ENCODE measurements at regions not wholly inside any gene's neighbourhood (a gene's known extent, or its start where the extent isn't known, plus 50 kb on each side); places are given as distances from the start of the nearest gene placed in this dataset.
A peak's percentile ranks its signal among the peaks of the same experiment; 100 is the strongest.

GRCh38 chr9:110135846-110136245 is 72.1 kb downstream of the C9orf152 start:
- Histone ChIP-seq H3K4me3 (ENCODE audit: insufficient read depth, low read length) (no peak overlapping the region), H3K9me3 (ENCODE audit: low read depth, low read length) (no peaks in the 10 kb centered on the region), H3K79me2 (ENCODE audit: insufficient read depth, low read length) (peaks cover 98% of the 10 kb centered on the region), H3K36me3 (ENCODE audit: insufficient read depth, low read length) (peaks cover 51% of the 10 kb centered on the region), H3K4me1 (ENCODE audit: insufficient read depth, low read length) (peaks cover 32% of the 10 kb centered on the region), H2AFZ (ENCODE audit: low read length) (no peak overlapping the region), H3K4me2 (ENCODE audit: insufficient read depth, low read length) (no peak overlapping the region), H3K27me3 (ENCODE audit: insufficient read depth, low read length) (no peaks in the 10 kb centered on the region), H4K20me1 (ENCODE audit: insufficient read depth, low read length) (peaks cover 60% of the 10 kb centered on the region), H3K27ac (ENCODE audit: low read depth, low read length) (peak overlapping the region; percentile 3)
- TF ChIP-seq CTCF (IDR thresholded peaks at IDR 0.05; ENCODE audit: extremely low read depth, low read depth, low read length) = no peak
- DNase-seq (ENCODE audit: insufficient read length, low spot score, missing footprints) = no peak

- no peaks in the 10 kb centered on the region for H3K27me3 ChIP-seq (ENCODE audit: insufficient read depth, low read length)
- H3K36me3 ChIP-seq (ENCODE audit: insufficient read depth, low read length) = peaks cover 51% of the 10 kb centered on the region
- peaks cover 33% of the 10 kb centered on the region for H3K4me1 ChIP-seq (ENCODE audit: insufficient read depth, low read length)
- no peak overlapping the region for H2AFZ ChIP-seq (ENCODE audit: low read length)
- no peak for TF ChIP-seq CTCF (IDR thresholded peaks at IDR 0.05; ENCODE audit: extremely low read depth, low read depth, low read length)
- peaks cover 50% of the 10 kb centered on the region for H4K20me1 ChIP-seq (ENCODE audit: insufficient read depth, low read length)
- H3K4me3 ChIP-seq (ENCODE audit: insufficient read depth, low read length) = no peak overlapping the region
- H3K27ac ChIP-seq (ENCODE audit: low read depth, low read length) = peak overlapping the region; percentile 3
- no peaks in the 10 kb centered on the region for H3K9me3 ChIP-seq (ENCODE audit: low read depth, low read length)
- no peak overlapping the region for H3K4me2 ChIP-seq (ENCODE audit: insufficient read depth, low read length)
- DNase-seq (ENCODE audit: insufficient read length, low spot score, missing footprints) = no peak
- peaks cover 91% of the 10 kb centered on the region for H3K79me2 ChIP-seq (ENCODE audit: insufficient read depth, low read length)
Measured at GRCh38 chr9:110136802-110137201, 71.2 kb downstream of the C9orf152 start.

GRCh38 chr9:110140276-110140675 is 67.7 kb downstream of the C9orf152 start:
- Histone ChIP-seq H3K4me2 (ENCODE audit: insufficient read depth, low read length) (no peak overlapping the region), H3K27ac (ENCODE audit: low read depth, low read length) (peak overlapping the region; percentile 91), H4K20me1 (ENCODE audit: insufficient read depth, low read length) (peaks cover 54% of the 10 kb centered on the region)

GRCh38 chr9:110141227-110141793 is 66.6 kb downstream of the C9orf152 start:
- Histone ChIP-seq H3K4me1 (ENCODE audit: insufficient read depth, low read length) (peaks cover 46% of the 10 kb centered on the region), H3K27ac (ENCODE audit: low read depth, low read length) (peak overlapping the region; percentile 91), H3K4me2 (ENCODE audit: insufficient read depth, low read length) (peak overlapping the region; percentile 62), H3K4me3 (ENCODE audit: insufficient read depth, low read length) (no peak overlapping the region), H3K79me2 (ENCODE audit: insufficient read depth, low read length) (peaks cover 90% of the 10 kb centered on the region), H4K20me1 (ENCODE audit: insufficient read depth, low read length) (peaks cover 51% of the 10 kb centered on the region), H2AFZ (ENCODE audit: low read length) (no peak overlapping the region), H3K27me3 (ENCODE audit: insufficient read depth, low read length) (no peaks in the 10 kb centered on the region), H3K36me3 (ENCODE audit: insufficient read depth, low read length) (peaks cover 46% of the 10 kb centered on the region), H3K9me3 (ENCODE audit: low read depth, low read length) (no peaks in the 10 kb centered on the region)
- TF ChIP-seq CTCF (IDR thresholded peaks at IDR 0.05; ENCODE audit: extremely low read depth, low read depth, low read length) = no peak
- peak; percentile 94 for DNase-seq (ENCODE audit: insufficient read length, low spot score, missing footprints)

More at GRCh38 chr9:110140276-110140675, 67.7 kb downstream of the C9orf152 start:
- DNase-seq (ENCODE audit: insufficient read length, low spot score, missing footprints) = no peak
- no peaks in the 10 kb centered on the region for H3K27me3 ChIP-seq (ENCODE audit: insufficient read depth, low read length)
- H3K9me3 ChIP-seq (ENCODE audit: low read depth, low read length) = no peaks in the 10 kb centered on the region
- H3K4me1 ChIP-seq (ENCODE audit: insufficient read depth, low read length) = peaks cover 47% of the 10 kb centered on the region
- H2AFZ ChIP-seq (ENCODE audit: low read length) = no peak overlapping the region
- TF ChIP-seq CTCF (IDR thresholded peaks at IDR 0.05; ENCODE audit: extremely low read depth, low read depth, low read length) = no peak
- H3K36me3 ChIP-seq (ENCODE audit: insufficient read depth, low read length) = peaks cover 51% of the 10 kb centered on the region
- peaks cover 91% of the 10 kb centered on the region for H3K79me2 ChIP-seq (ENCODE audit: insufficient read depth, low read length)
- no peak overlapping the region for H3K4me3 ChIP-seq (ENCODE audit: insufficient read depth, low read length)
